Hepatocyte (in vitro differentiated cells): ENCODE measurements at regions not wholly inside any gene's neighbourhood (a gene's known extent, or its start where the extent isn't known, plus 50 kb on each side); places are given as distances from the start of the nearest gene placed in this dataset.
"Not testable (repeated sequence)": the region's sequence is repeated elsewhere in the genome, so short reads cannot be mapped to it uniquely, and the experiment has no call there.

Source experiments
- DNase-seq: peaks from one replicate; pipeline ENCODE4 v3.0.0-alpha.2; 2016; ENCODE audit warnings: low spot score
- H2AFZ ChIP-seq: fragments of 200-600 bp; sonication (generic); 2 replicates; pipeline ENCODE4 v1.6.0; 2016; ENCODE audit warnings: antibody characterized with exemption, mild to moderate bottlenecking
- H3K27ac ChIP-seq: fragments of 200-600 bp; sonication (generic); 2 replicates; pipeline ENCODE4 v1.5.1; 2016; ENCODE audit warnings: mild to moderate bottlenecking
- H3K27me3 ChIP-seq: fragments of 200-600 bp; sonication (generic); 2 replicates; pipeline ENCODE4 v1.6.1; 2016
- H3K36me3 ChIP-seq: fragments of 200-600 bp; sonication (generic); replicated peaks from 2 replicates; pipeline ENCODE4 v1.5.1; 2016; ENCODE audit warnings: low read depth; ENCODE audit not compliant: insufficient read depth
- H3K4me1 ChIP-seq: fragments of 200-600 bp; sonication (generic); 2 replicates; pipeline ENCODE4 v1.5.1; 2016; ENCODE audit warnings: mild to moderate bottlenecking, moderate library complexity; ENCODE audit not compliant: insufficient read depth
- H3K4me2 ChIP-seq: fragments of 200-600 bp; sonication (generic); 2 replicates; pipeline ENCODE4 v1.6.0; 2016
- H3K4me3 ChIP-seq: fragments of 200-600 bp; sonication (generic); 2 replicates; pipeline ENCODE4 v1.5.1; 2016; ENCODE audit warnings: mild to moderate bottlenecking
- H3K79me2 ChIP-seq: fragments of 200-600 bp; sonication (generic); 2 replicates; pipeline ENCODE4 v1.6.0; 2017; ENCODE audit warnings: mild to moderate bottlenecking
- H3K9me2 ChIP-seq: fragments of 200-600 bp; sonication (generic); replicated peaks from 2 replicates; pipeline ENCODE4 v1.6.0; 2017; ENCODE audit warnings: mild to moderate bottlenecking; ENCODE audit not compliant: insufficient read depth
- H3K9me3 ChIP-seq: fragments of 200-600 bp; sonication (generic); 2 replicates; pipeline ENCODE4 v1.5.1; 2016; ENCODE audit warnings: low read depth, mild to moderate bottlenecking
- H4K20me1 ChIP-seq: fragments of 200-600 bp; sonication (generic); 2 replicates; pipeline ENCODE4 v1.6.0; 2016; ENCODE audit warnings: mild to moderate bottlenecking; ENCODE audit not compliant: insufficient read depth, poor library complexity, severe bottlenecking
- EZH2 ChIP-seq: fragments of 200-600 bp; sonication (generic); IDR thresholded peaks from 2 replicates; pipeline ENCODE4 v1.6.1; 2016; ENCODE audit warnings: antibody characterized with exemption, mild to moderate bottlenecking, borderline replicate concordance
- EZH2phosphoT487 ChIP-seq: fragments of 200-600 bp; sonication (generic); IDR thresholded peaks from one replicate; pipeline ENCODE4 v1.6.1; 2018; ENCODE audit warnings: antibody characterized with exemption, mild to moderate bottlenecking, low read depth, moderate library complexity; ENCODE audit not compliant: unreplicated experiment, severe bottlenecking
- WGBS: methylation state at CpG from one replicate; pipeline ENCODE4 v1.1.6; 2016; ENCODE audit warnings: low lambda C conversion rate; ENCODE audit errors: missing lambda C conversion rate; 5-methylcytosine and 5-hydroxymethylcytosine counted together
- TF ChIP-seq, protein P1 (sequence below): fragments of 200-600 bp; sonication (generic); IDR thresholded peaks from 2 replicates; pipeline ENCODE4 v1.5.1; 2016; ENCODE audit warnings: antibody characterized with exemption, mild to moderate bottlenecking; ENCODE audit not compliant: poor library complexity

DNA sequence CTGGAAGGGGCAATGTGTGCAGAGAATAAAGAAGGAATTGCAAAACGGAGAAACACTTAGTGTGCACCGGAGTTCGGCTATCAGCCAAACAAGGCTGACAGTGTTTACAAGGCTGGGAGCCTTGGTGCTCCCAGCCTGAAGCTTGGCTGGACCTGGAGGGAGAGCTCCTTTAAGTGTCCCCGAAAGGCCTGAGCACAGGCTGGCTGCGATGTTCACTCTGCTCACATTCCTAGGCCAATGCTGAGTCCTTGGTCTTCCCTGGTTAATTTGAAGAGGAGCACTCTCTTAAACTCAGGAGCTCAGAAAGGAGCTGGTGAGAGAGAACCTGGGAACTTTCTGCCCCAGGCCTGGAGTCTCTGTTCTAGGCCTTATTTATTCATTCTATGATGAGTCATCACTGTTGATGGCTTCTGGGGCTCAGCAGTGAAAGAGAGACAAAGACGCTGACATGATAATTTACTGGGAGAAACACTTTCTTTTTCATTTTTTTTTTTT is 88.6 kb upstream of the MYO10 start:
- WGBS = 43% methylated on average over 6 of the region's 6 CpGs

DNA sequence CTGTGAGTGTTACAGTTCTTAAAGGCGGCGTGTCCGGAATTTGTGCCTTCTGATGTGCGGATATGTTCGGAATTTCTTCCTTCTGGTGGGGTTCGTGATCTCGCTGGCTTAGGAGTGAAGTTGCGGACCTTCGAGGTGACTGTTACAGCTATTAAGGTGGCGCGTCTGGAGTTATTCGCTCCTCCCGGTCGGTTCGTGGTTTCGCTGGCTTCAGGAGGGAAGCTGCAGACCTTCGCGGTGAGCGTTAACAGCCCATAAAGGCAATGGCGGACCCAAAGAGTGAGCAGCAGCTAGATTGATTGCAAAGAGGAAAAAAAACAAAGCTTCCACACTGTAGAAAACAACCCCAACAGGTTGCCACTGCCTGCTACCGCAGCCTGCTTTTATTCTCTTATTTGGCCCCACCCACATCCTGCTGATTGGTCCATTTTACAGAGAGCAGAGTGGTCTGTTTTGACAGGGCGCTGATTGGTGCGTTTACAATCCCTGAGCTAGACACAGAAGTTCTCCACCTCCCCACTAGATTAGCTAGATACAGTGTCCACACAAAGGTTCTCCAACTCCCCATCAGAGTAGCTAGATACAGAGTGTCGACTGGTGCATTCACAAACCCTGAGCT is 95.7 kb upstream of the MYO10 start:
- H3K9me2 ChIP-seq, H4K20me1 ChIP-seq, H3K4me3 ChIP-seq, H3K4me2 ChIP-seq, DNase-seq, H3K36me3 ChIP-seq, H3K27me3 ChIP-seq, H3K9me3 ChIP-seq, H3K79me2 ChIP-seq, H3K27ac ChIP-seq, H3K4me1 ChIP-seq, H2AFZ ChIP-seq: not testable (repeated sequence)
- WGBS = 91% methylated on average over 24 of the region's 24 CpGs

More for the DNA sequence above, 88.6 kb upstream of the MYO10 start:
- TF ChIP-seq, protein P1, sequence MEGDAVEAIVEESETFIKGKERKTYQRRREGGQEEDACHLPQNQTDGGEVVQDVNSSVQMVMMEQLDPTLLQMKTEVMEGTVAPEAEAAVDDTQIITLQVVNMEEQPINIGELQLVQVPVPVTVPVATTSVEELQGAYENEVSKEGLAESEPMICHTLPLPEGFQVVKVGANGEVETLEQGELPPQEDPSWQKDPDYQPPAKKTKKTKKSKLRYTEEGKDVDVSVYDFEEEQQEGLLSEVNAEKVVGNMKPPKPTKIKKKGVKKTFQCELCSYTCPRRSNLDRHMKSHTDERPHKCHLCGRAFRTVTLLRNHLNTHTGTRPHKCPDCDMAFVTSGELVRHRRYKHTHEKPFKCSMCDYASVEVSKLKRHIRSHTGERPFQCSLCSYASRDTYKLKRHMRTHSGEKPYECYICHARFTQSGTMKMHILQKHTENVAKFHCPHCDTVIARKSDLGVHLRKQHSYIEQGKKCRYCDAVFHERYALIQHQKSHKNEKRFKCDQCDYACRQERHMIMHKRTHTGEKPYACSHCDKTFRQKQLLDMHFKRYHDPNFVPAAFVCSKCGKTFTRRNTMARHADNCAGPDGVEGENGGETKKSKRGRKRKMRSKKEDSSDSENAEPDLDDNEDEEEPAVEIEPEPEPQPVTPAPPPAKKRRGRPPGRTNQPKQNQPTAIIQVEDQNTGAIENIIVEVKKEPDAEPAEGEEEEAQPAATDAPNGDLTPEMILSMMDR = no peak
- TF ChIP-seq EZH2 (no peak), EZH2phosphoT487 (no peak)
- DNase-seq = peak; percentile 35
- Histone ChIP-seq H3K4me3 (no peak overlapping the region), H3K4me2 (peak overlapping the region; percentile 16), H3K4me1 (peaks cover 5% of the 10 kb centered on the region), H3K9me3 (no peaks in the 10 kb centered on the region), H2AFZ (no peak overlapping the region), H3K27ac (peak overlapping the region; percentile 30), H4K20me1 (no peaks in the 10 kb centered on the region), H3K79me2 (no peaks in the 10 kb centered on the region), H3K9me2 (no peaks in the 10 kb centered on the region), H3K27me3 (no peaks in the 10 kb centered on the region), H3K36me3 (no peaks in the 10 kb centered on the region)

DNA sequence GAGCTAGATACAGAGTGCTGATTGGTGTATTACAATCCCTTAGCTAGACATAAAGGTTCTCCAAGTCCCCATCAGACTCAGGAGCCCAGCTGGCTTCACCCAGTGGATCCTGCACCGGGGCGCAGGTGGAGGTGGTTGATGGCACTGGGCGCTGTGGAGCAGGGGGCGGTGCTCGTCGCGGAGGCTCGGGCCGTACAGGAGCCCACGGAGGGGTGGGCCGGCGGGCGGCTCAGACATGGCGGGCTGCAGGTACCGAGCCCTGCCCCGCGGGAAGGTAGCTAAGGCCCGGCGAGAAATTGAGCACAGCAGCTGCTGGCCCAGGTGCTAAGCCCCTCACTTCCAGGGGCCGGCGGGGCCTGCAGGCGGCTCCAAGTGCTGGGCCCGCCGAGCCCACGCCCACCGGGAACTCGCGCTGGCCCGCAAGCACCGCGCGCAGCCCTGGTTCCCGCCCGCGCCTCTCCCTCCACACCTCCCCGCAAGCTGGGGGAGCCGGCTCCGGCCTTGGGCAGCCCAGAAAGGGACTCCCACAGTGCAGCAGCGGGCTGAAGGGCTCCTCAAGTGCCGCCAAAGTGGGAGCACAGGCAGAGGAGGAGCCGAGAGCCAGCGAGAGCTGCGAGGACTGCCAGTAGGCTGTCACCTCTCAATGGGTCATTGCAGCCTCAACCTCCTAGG is 96.4 kb upstream of the MYO10 start:
- H4K20me1 ChIP-seq, H2AFZ ChIP-seq: not testable (repeated sequence)
- WGBS = 96% methylated on average over 37 of the region's 43 CpGs

DNA sequence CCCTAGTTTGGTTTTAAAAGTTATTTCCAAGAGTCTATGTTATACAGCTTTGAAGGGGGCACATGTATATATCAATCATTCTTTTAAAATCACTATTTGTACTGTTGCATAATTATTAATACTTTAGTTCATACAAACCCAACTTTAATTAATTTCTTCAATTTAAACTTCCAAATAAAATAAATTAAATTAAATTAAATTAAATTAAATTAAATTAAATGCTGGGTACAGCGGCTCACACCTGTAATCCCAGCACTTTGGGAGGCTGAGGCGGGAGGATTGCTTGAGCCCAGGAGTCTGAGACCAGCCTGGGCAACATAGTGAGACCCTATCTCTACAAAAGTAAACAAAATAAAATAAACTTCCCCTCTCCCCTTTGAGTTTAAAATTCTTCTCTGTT is 98.9 kb upstream of the MYO10 start:
- DNase-seq, H3K27ac ChIP-seq, H3K27me3 ChIP-seq, H4K20me1 ChIP-seq, H3K9me3 ChIP-seq, H3K36me3 ChIP-seq, H2AFZ ChIP-seq, H3K9me2 ChIP-seq, H3K4me3 ChIP-seq, H3K79me2 ChIP-seq, H3K4me1 ChIP-seq, H3K4me2 ChIP-seq: not testable (repeated sequence)
- 92% methylated on average over 2 of the region's 2 CpGs for WGBS

More for the DNA sequence above, 96.4 kb upstream of the MYO10 start:
- H3K79me2 ChIP-seq, H3K9me3 ChIP-seq, H3K36me3 ChIP-seq, H3K27me3 ChIP-seq, H3K27ac ChIP-seq, H3K9me2 ChIP-seq, H3K4me3 ChIP-seq, H3K4me1 ChIP-seq, H3K4me2 ChIP-seq, DNase-seq: not testable (repeated sequence)

DNA sequence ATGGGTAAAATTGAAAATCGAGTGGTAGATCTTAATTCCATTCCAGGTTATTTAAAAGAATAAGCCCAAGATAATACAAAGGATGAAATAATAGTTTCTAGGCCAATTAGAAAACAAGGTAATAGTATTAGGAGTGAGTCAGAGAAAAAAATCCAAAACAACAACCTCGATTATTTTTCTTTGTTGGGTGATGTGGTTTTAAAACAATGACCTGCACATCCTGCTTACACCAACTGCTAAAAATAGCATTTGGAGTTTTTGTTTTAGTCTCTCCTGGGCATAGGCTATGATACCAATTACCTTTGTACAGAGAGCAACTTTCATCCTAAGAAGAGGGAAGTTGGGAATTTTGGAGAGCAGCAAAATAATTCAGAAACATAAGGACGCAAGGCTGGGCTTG is 101.7 kb upstream of the MYO10 start:
- no peak for TF ChIP-seq EZH2phosphoT487
- TF ChIP-seq EZH2 = no peak
- Histone ChIP-seq H3K4me2 (no peak overlapping the region), H3K4me3 (no peak overlapping the region), H3K79me2 (no peaks in the 10 kb centered on the region), H3K9me2 (no peaks in the 10 kb centered on the region), H3K36me3 (no peaks in the 10 kb centered on the region), H3K4me1 (no peaks in the 10 kb centered on the region), H3K27me3 (no peaks in the 10 kb centered on the region), H4K20me1 (no peaks in the 10 kb centered on the region), H3K9me3 (no peaks in the 10 kb centered on the region), H2AFZ (no peak overlapping the region), H3K27ac (no peak overlapping the region)
- no peak for DNase-seq
- WGBS = 92% methylated on average over 3 of the region's 3 CpGs
